ENCODE measurements at regions not wholly inside any gene's neighbourhood (a gene's known extent, or its start where the extent isn't known, plus 50 kb on each side); places are given as distances from the start of the nearest gene placed in this dataset.
A peak's percentile ranks its signal among the peaks of the same experiment; 100 is the strongest.

DNA sequence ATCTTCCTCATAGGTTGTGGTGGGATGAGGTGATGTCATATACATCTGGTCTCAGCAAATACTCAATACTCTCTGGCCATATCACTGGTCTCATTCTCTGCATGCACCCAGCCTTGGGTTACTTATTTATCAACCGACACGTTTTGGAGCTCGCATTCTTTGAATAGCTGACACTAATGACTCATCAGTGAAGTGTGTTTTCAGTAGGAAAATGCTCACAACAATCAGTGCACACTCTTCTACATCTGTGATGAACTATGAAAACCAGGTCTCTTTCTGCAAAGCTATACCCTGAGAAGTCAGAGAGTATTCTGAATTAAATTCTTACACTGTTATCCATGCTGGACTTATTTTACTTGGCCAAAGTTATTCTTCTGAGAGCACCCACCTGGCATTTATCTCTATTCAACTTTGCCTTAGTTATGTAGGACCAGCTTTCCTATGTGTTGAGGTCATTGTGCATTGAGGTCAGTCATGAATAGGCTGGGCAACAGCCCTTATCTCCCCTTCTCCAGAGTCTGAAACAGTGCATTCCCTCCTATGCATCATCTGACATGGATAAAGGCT lies 58.7 kb upstream of the DHX15 start:
- peak overlapping the region; percentile 72 for H3K4me2 ChIP-seq
- H3K4me1 ChIP-seq = peaks cover 33% of the 10 kb centered on the region
- WGBS (ENCODE audit: missing lambda C conversion rate) = 2% methylated on average over 3 of the region's 3 CpGs
- peak; percentile 74 to 87 for ATAC-seq
- peak; percentile 29 to 67 for DNase-seq (ENCODE audit: low read depth in 1 of 2, low spot score in 1 of 2)
- TF ChIP-seq SMC3 (IDR thresholded peaks at IDR 0.05) (no peak), RAD21 (conservative IDR thresholded peaks at IDR 0.05 in 1 of 2, IDR thresholded peaks at IDR 0.05 in 1 of 2) (peak in 1 of 2 experiments; percentile 15; a peak in 2 of 5 replicates), EHF (CRISPR knock-in tag; IDR thresholded peaks at IDR 0.05) (no peak), TFCP2L1 (CRISPR knock-in tag; IDR thresholded peaks at IDR 0.05) (no peak), RARB (CRISPR knock-in tag; IDR thresholded peaks at IDR 0.05) (no peak), CHD2 (IDR thresholded peaks at IDR 0.05; ENCODE audit: low read length, partially characterized antibody) (no peak), HDAC2 (IDR thresholded peaks at IDR 0.05) (no peak), GATA3 (IDR thresholded peaks at IDR 0.05; ENCODE audit: borderline replicate concordance) (peak; percentile 49; the same call in 1 of the 2 replicates), MYC (IDR thresholded peaks at IDR 0.05; ENCODE audit: borderline replicate concordance, low read length) (no peak), NPAS2 (CRISPR knock-in tag; IDR thresholded peaks at IDR 0.05; ENCODE audit: borderline replicate concordance) (no peak), FOSL2 (IDR thresholded peaks at IDR 0.05) (peak; percentile 60; the same call in 1 of the 2 replicates), FOSL2 (CRISPR knock-in tag; IDR thresholded peaks at IDR 0.05) (peak; percentile 89), BHLHE40 (IDR thresholded peaks at IDR 0.05; ENCODE audit: low read depth, low read length) (0 out of 2 replicates have a peak, but pooled peaks have one; percentile 34), CEBPB (IDR thresholded peaks at IDR 0.05) (peak in 1 of 2 experiments; percentile 35; a peak in 1 of 4 replicates), JUNB (IDR thresholded peaks at IDR 0.05) (peak; percentile 33; the same call in 1 of the 2 replicates), CHD4 (IDR thresholded peaks at IDR 0.05; ENCODE audit: borderline replicate concordance) (no peak)
- TF ChIP-seq, protein P1, sequence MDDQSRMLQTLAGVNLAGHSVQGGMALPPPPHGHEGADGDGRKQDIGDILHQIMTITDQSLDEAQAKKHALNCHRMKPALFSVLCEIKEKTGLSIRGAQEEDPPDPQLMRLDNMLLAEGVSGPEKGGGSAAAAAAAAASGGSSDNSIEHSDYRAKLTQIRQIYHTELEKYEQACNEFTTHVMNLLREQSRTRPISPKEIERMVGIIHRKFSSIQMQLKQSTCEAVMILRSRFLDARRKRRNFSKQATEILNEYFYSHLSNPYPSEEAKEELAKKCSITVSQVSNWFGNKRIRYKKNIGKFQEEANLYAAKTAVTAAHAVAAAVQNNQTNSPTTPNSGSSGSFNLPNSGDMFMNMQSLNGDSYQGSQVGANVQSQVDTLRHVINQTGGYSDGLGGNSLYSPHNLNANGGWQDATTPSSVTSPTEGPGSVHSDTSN (IDR thresholded peaks at IDR 0.05) = no peak
- TF ChIP-seq, protein P2, sequence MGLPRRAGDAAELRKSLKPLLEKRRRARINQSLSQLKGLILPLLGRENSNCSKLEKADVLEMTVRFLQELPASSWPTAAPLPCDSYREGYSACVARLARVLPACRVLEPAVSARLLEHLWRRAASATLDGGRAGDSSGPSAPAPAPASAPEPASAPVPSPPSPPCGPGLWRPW (IDR thresholded peaks at IDR 0.05) = no peak
- TF ChIP-seq, protein P3, sequence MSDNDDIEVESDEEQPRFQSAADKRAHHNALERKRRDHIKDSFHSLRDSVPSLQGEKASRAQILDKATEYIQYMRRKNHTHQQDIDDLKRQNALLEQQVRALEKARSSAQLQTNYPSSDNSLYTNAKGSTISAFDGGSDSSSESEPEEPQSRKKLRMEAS (IDR thresholded peaks at IDR 0.05) = peak; percentile 64; the same call in 1 of the 2 replicates
- H3K9me3 ChIP-seq = no peaks in the 10 kb centered on the region
- ChIA-PET CTCF (interaction anchor here (0.8 kb wide), 1 partner anchor 10 kb away, joined by 3 read pairs; no protein-coding TSS in a partner anchor), POLR2A (no interaction called here)
- peak overlapping the region; percentile 60 to 73 for H3K27ac ChIP-seq
- peak; percentile 18 for FAIRE-seq
- no peak overlapping the region for H3K4me3 ChIP-seq

DNA sequence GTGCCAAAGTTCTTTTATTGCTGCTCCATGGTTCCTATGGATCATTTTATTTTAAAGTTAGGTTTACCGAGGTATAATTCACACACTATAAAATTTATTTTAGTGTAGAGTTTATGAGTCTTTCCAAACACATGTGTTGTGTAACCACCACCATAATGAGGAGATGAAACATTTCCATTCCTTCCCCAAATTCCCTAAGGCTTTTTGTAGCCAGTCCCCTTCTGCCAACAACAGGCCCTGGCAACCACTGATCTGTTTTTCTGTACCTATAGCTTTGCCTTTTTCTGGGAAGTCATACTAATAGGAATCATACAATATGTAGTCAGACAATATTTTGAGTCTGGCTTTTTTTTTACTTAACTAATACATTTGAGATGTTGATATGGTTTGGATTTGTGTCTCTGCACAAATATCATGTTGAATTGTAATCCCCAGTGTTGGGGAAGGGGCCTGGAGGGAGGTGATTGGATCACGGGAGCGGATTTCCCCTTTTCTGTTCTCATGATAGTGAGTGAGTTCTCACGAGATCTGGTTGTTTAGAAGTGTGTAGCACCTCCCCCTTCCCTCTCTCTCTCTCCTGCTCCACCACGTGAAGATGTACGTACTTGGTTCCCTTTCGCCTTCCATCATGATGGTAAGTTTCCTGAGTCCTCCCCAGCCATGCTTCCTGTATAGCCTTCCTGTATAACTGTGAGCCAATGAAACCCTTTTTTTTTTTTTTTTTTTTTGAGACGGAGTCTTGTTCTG lies 59.6 kb upstream of the DHX15 start:
- ChIA-PET CTCF (interaction anchor here (0.6 kb wide), 2 partner anchors 180 to 723 kb away, joined by 3 read pairs; no protein-coding TSS in a partner anchor), POLR2A (no interaction called here)
- Histone ChIP-seq H3K4me3 (no peak overlapping the region), H3K9me3 (no peaks in the 10 kb centered on the region), H3K4me2 (peak overlapping the region; percentile 72), H3K27ac (peak overlapping the region; percentile 60 to 71; a peak in 5 of 6 replicates), H3K4me1 (peaks cover 33% of the 10 kb centered on the region)
- ATAC-seq = no peak
- TF ChIP-seq KDM1A (IDR thresholded peaks at IDR 0.05; ENCODE audit: low read depth) = no peak
- TF ChIP-seq CHD2 (IDR thresholded peaks at IDR 0.05; ENCODE audit: low read length, partially characterized antibody) = peak; percentile 24
- no peak for FAIRE-seq
- no peak for DNase-seq (ENCODE audit: low read depth in 1 of 2, low spot score in 1 of 2)
- WGBS (ENCODE audit: missing lambda C conversion rate) = 81% methylated on average over 8 of the region's 8 CpGs

Data from A549 (cell line).